AG09309 (cell line): ENCODE measurements at regions not wholly inside any gene's neighbourhood (a gene's known extent, or its start where the extent isn't known, plus 50 kb on each side); places are given as distances from the start of the nearest gene placed in this dataset.

ENCODE experiments used
- DNase-seq: peaks from one replicate; pipeline ENCODE4 v3.0.0-alpha.2; 2010; ENCODE audit warnings: low read depth
- H3K4me3 ChIP-seq: 2 replicates; pipeline ENCODE4 v1.5.1; 2011; ENCODE audit warnings: mild to moderate bottlenecking, low read depth, low read length, moderate library complexity; ENCODE audit not compliant: control insufficient read depth
- CTCF ChIP-seq: IDR thresholded peaks from 2 replicates; pipeline ENCODE4 v1.5.1; 2011; ENCODE audit warnings: mild to moderate bottlenecking, low read depth, low read length, inconsistent platforms; ENCODE audit not compliant: insufficient read depth, control insufficient read depth; ENCODE audit errors: missing control alignments

GRCh38 chr18:56139792-56140254 is 498.6 kb downstream of the TXNL1 start:
- no peak for DNase-seq
- TF ChIP-seq CTCF = no peak
- H3K4me3 ChIP-seq = no peak overlapping the region

- no peak for TF ChIP-seq CTCF
- H3K4me3 ChIP-seq = no peak overlapping the region
These were observed 499.0 kb downstream of the TXNL1 start for GRCh38 chr18:56139372-56139771.

GRCh38 chr18:56136105-56136504 is 502.3 kb downstream of the TXNL1 start:
- DNase-seq = no peak
- TF ChIP-seq CTCF = no peak

More at GRCh38 chr18:56139372-56139771, 499.0 kb downstream of the TXNL1 start:
- DNase-seq = no peak

GRCh38 chr18:56130481-56130880 is 507.9 kb downstream of the TXNL1 start:
- DNase-seq = no peak
- no peak overlapping the region for H3K4me3 ChIP-seq
- no peak for TF ChIP-seq CTCF

More at GRCh38 chr18:56136105-56136504, 502.3 kb downstream of the TXNL1 start:
- H3K4me3 ChIP-seq = no peak overlapping the region

- no peak for TF ChIP-seq CTCF
- no peak for DNase-seq
- no peak overlapping the region for H3K4me3 ChIP-seq
These were observed 510.1 kb downstream of the TXNL1 start for GRCh38 chr18:56128153-56128791.

GRCh38 chr18:56127322-56128099 is 510.9 kb downstream of the TXNL1 start:
- H3K4me3 ChIP-seq = no peak overlapping the region
- no peak for TF ChIP-seq CTCF
- DNase-seq = no peak

GRCh38 chr18:56124186-56124585 is 514.2 kb downstream of the TXNL1 start:
- DNase-seq = peak; percentile 91
- TF ChIP-seq CTCF = no peak
- H3K4me3 ChIP-seq = no peak overlapping the region
